SIG-M5 (cell line): ENCODE measurements at regions not wholly inside any gene's neighbourhood (a gene's known extent, or its start where the extent isn't known, plus 50 kb on each side); places are given as distances from the start of the nearest gene placed in this dataset.
"Not testable (repeated sequence)": the region's sequence is repeated elsewhere in the genome, so short reads cannot be mapped to it uniquely, and the experiment has no call there.

ENCODE experiments used
- DNase-seq: peaks from one replicate; lab custom pipeline; 2025; lab: John Stamatoyannopoulos, UW

GRCh38 chr14:83091991-83092956 lies 1558.6 kb upstream of the SEL1L start:
- not testable (repeated sequence) for DNase-seq

- no peak for DNase-seq
These were observed 1562.4 kb upstream of the SEL1L start for GRCh38 chr14:83096092-83096491.

GRCh38 chr14:83101846-83102245 lies 1568.2 kb upstream of the SEL1L start:
- DNase-seq = no peak

- DNase-seq = no peak
These were observed 1584.4 kb upstream of the SEL1L start for GRCh38 chr14:83118029-83118428.

- DNase-seq = no peak
These were observed 1586.5 kb upstream of the SEL1L start for GRCh38 chr14:83120187-83120586.

GRCh38 chr14:83126076-83126475 lies 1592.4 kb upstream of the SEL1L start:
- DNase-seq = no peak

- DNase-seq = no peak
These were observed 1595.1 kb upstream of the SEL1L start for GRCh38 chr14:83128783-83129182.

GRCh38 chr14:83129496-83129895 lies 1595.8 kb upstream of the SEL1L start:
- DNase-seq = no peak

GRCh38 chr14:83133981-83134645 lies 1600.5 kb upstream of the SEL1L start:
- DNase-seq = peak; percentile 12

- DNase-seq = no peak
These were observed 1607.1 kb upstream of the SEL1L start for GRCh38 chr14:83140756-83141155.

- no peak for DNase-seq
These were observed 1613.4 kb upstream of the SEL1L start for GRCh38 chr14:83147006-83147405.

GRCh38 chr14:83151571-83151970 lies 1617.9 kb upstream of the SEL1L start:
- DNase-seq = no peak

GRCh38 chr14:83153081-83153480 lies 1619.4 kb upstream of the SEL1L start:
- no peak for DNase-seq

- DNase-seq = no peak
These were observed 1628.8 kb upstream of the SEL1L start for GRCh38 chr14:83162361-83162929.

- no peak for DNase-seq
These were observed 1629.4 kb upstream of the SEL1L start for GRCh38 chr14:83163016-83163415.

- no peak for DNase-seq
These were observed 1630.4 kb upstream of the SEL1L start for GRCh38 chr14:83164016-83164415.

GRCh38 chr14:83164591-83164990 lies 1630.9 kb upstream of the SEL1L start:
- DNase-seq = no peak

- DNase-seq = no peak
These were observed 1636.5 kb upstream of the SEL1L start for GRCh38 chr14:83170165-83170564.

- DNase-seq = no peak
These were observed 1638.1 kb upstream of the SEL1L start for GRCh38 chr14:83171761-83172160.

GRCh38 chr14:83172363-83172762 lies 1638.7 kb upstream of the SEL1L start:
- no peak for DNase-seq

GRCh38 chr14:83173687-83174086 lies 1640.0 kb upstream of the SEL1L start:
- DNase-seq = no peak

- no peak for DNase-seq
These were observed 1650.9 kb upstream of the SEL1L start for GRCh38 chr14:83184531-83184930.

GRCh38 chr14:83188311-83188710 lies 1654.7 kb upstream of the SEL1L start:
- not testable (repeated sequence) for DNase-seq
